HL-60 (cell line): ENCODE measurements at regions not wholly inside any gene's neighbourhood (a gene's known extent, or its start where the extent isn't known, plus 50 kb on each side); places are given as distances from the start of the nearest gene placed in this dataset.

Experiments
- DNase-seq, 2 experiments: peaks; one replicate each; pipeline ENCODE4 v3.0.0-alpha.2; 2010 to 2020; ENCODE audit warnings: low read depth in 1 of 2, low spot score in 1 of 2
- H3K27ac ChIP-seq: fragments of 250-450 bp; sonication (Bioruptor Pico); replicated peaks from 2 replicates; pipeline ENCODE4 v1.5.1; 2020; ENCODE audit warnings: mild to moderate bottlenecking, moderate library complexity
- H3K27me3 ChIP-seq: fragments of 250-450 bp; sonication (Bioruptor Pico); 2 replicates; pipeline ENCODE4 v1.5.1; 2021; ENCODE audit warnings: mild to moderate bottlenecking, moderate library complexity; ENCODE audit not compliant: insufficient read depth, poor library complexity, severe bottlenecking
- H3K4me3 ChIP-seq: replicated peaks from 2 replicates; pipeline ENCODE4 v1.5.1; 2011; ENCODE audit warnings: mild to moderate bottlenecking, control low read depth, low read length; ENCODE audit not compliant: insufficient read depth
- GABPA ChIP-seq: IDR thresholded peaks from 2 replicates; pipeline ENCODE4 v1.6.1; 2012; ENCODE audit warnings: low read depth
- POLR2AphosphoS5 ChIP-seq: IDR thresholded peaks from 2 replicates; pipeline ENCODE4 v1.6.1; 2012; ENCODE audit warnings: low read depth
- REST ChIP-seq: IDR thresholded peaks from 2 replicates; pipeline ENCODE4 v1.6.1; 2012; ENCODE audit warnings: low read depth; ENCODE audit not compliant: insufficient replicate concordance
- SPI1 ChIP-seq: IDR thresholded peaks from 2 replicates; pipeline ENCODE4 v1.6.1; 2012; ENCODE audit warnings: low read depth, mild to moderate bottlenecking, borderline replicate concordance
- TF ChIP-seq, protein P1 (sequence below): IDR thresholded peaks from one replicate; pipeline ENCODE4 v1.5.1; 2011; ENCODE audit warnings: low read length, control low read depth, inconsistent platforms; ENCODE audit not compliant: insufficient read depth

DNA sequence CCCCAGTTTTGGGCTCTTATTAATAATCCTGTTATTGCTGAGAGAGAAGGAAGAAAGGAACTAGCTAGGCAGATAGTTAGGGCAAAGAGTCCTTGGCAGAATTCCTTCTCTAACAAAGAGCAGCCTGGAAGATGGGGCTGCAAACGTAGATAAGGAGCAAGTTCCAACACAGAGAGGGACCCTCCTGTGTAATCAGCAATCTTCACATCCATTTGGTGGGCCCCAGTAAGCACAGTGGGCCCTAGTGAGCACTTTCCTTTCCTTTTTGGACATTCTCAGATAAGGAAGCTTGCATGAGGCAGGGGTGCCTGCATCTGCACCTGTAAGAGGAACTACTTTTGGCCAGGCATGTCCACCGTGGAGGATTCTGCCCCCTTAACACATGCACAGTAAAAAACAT is 119.6 kb upstream of the SGO1 start:
- DNase-seq: no peak
- no peaks in the 10 kb centered on the region for H3K27me3 ChIP-seq
- TF ChIP-seq, protein P1, sequence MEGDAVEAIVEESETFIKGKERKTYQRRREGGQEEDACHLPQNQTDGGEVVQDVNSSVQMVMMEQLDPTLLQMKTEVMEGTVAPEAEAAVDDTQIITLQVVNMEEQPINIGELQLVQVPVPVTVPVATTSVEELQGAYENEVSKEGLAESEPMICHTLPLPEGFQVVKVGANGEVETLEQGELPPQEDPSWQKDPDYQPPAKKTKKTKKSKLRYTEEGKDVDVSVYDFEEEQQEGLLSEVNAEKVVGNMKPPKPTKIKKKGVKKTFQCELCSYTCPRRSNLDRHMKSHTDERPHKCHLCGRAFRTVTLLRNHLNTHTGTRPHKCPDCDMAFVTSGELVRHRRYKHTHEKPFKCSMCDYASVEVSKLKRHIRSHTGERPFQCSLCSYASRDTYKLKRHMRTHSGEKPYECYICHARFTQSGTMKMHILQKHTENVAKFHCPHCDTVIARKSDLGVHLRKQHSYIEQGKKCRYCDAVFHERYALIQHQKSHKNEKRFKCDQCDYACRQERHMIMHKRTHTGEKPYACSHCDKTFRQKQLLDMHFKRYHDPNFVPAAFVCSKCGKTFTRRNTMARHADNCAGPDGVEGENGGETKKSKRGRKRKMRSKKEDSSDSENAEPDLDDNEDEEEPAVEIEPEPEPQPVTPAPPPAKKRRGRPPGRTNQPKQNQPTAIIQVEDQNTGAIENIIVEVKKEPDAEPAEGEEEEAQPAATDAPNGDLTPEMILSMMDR: no peak
- TF ChIP-seq POLR2AphosphoS5 (no peak), SPI1 (no peak), REST (no peak), GABPA (no peak)

DNA sequence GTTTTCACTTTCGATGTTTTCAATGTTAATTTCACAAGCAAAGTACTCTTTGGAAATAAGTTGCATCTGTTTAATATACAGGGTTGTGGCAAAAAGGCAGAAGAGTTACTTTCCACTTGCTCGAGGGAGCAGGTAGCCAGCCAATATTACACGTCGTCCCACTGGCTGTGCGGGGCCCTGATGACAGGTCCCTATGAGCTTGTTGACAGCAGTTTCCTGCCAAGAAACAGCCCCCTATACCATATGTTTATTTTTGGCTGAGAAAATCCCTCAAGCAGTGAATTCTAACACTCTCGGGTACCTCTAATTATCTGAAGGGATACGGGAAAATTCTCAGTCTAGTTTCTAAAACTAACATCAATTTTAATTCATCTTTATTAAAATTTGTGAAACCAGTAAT is 116.8 kb upstream of the SGO1 start:
- Histone ChIP-seq H3K27ac (no peak overlapping the region), H3K27me3 (no peaks in the 10 kb centered on the region), H3K4me3 (no peak overlapping the region)
- DNase-seq: no peak
- TF ChIP-seq REST (no peak), SPI1 (no peak), POLR2AphosphoS5 (no peak), GABPA (no peak)
- TF ChIP-seq, protein P1: no peak

More for the DNA sequence above, 119.6 kb upstream of the SGO1 start:
- Histone ChIP-seq H3K27ac (no peak overlapping the region), H3K4me3 (no peak overlapping the region)

- H3K4me3 ChIP-seq: no peak overlapping the region
- H3K27me3 ChIP-seq: no peaks in the 10 kb centered on the region
- H3K27ac ChIP-seq: no peak overlapping the region
- TF ChIP-seq, protein P1: no peak
- TF ChIP-seq POLR2AphosphoS5 (no peak), REST (no peak)
- no peak for DNase-seq
Measured at GRCh38 chr3:20288050-20288449, 102.0 kb upstream of the SGO1 start.
